Vagina (tissue), 2 donors: ENCODE measurements at regions not wholly inside any gene's neighbourhood (a gene's known extent, or its start where the extent isn't known, plus 50 kb on each side); places are given as distances from the start of the nearest gene placed in this dataset.

Experiments used
- DNase-seq, 2 donors: peaks; one replicate each; pipeline ENCODE4 v3.0.0-alpha.2; 2017; ENCODE audit errors: extremely low spot score in 2 of 2
- H3K27ac ChIP-seq: fragments of 200-600 bp; sonication (generic); one replicate; pipeline ENCODE4 v1.5.1; 2019
- H3K27me3 ChIP-seq: fragments of 200-600 bp; sonication (generic); one replicate; pipeline ENCODE4 v1.5.1; 2019
- H3K36me3 ChIP-seq, 2 donors: fragments of 200-600 bp; sonication (generic); one replicate each; pipeline ENCODE4 v1.5.1; 2017 to 2019
- H3K4me1 ChIP-seq: fragments of 200-600 bp; sonication (generic); one replicate; pipeline ENCODE4 v1.5.1; 2019
- H3K4me3 ChIP-seq, 2 donors: fragments of 200-600 bp; sonication (generic); 1 replicate in 1 of 2; 2 replicates in 1 of 2; pipeline ENCODE4 v1.5.1; 2016 to 2019
- H3K9me3 ChIP-seq: fragments of 200-600 bp; sonication (generic); one replicate; pipeline ENCODE4 v1.5.1; 2019
- POLR2A ChIP-seq, 2 donors: fragments of 450-650 bp; IDR thresholded peaks; one replicate each; pipeline ENCODE4 v1.6.1; 2017; ENCODE audit warnings: antibody characterized with exemption in 2 of 2, mild to moderate bottlenecking in 2 of 2, moderate library complexity in 2 of 2
- POLR2AphosphoS5 ChIP-seq, 2 donors: sonication (generic); formaldehyde crosslinking; IDR thresholded peaks; one replicate each; pipeline ENCODE4 v1.9.0; 2017; ENCODE audit warnings: antibody characterized with exemption in 2 of 2, mild to moderate bottlenecking in 2 of 2, low read depth in 1 of 2; ENCODE audit not compliant: insufficient read depth in 1 of 2
- intact Hi-C: fragments of 100-400 bp; cut with DNase I; formaldehyde crosslinking; loops from one replicate; pipeline ENCODE4 v1.15.1; 2023
- TF ChIP-seq, protein P1 (sequence below), 3 experiments: fragments of 450-650 bp in 2 of 3; fragments of 200-600 bp in 1 of 3; sonication (generic) in 1 of 3; IDR thresholded peaks; one replicate each; pipeline ENCODE4 v1.5.1; 2017 to 2019; ENCODE audit warnings: antibody characterized with exemption in 3 of 3, mild to moderate bottlenecking in 2 of 3, moderate library complexity in 2 of 3

DNA sequence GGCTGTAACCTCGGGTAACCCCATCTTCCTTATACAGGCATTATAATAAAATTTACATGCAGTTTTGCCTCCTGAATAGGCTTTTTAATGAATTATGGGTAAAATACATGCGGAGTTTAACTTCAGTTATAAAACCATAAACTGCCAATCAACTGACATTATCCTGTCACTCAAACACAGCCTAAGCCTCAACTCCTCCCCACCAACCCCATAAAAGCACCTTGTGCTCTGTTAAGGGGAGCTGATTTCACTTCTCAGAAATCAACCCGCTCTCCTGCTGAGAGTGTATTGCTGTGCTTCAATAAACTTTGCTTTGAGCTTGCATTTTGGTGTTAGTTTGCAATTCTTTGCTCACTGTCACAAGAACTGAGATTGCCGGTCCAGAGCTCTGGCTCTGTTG, 1812.2 kb downstream of the BRINP3 start:
- H3K9me3 ChIP-seq: no peaks in the 10 kb centered on the region
- intact Hi-C loops: no loop called here
- TF ChIP-seq, protein P1, sequence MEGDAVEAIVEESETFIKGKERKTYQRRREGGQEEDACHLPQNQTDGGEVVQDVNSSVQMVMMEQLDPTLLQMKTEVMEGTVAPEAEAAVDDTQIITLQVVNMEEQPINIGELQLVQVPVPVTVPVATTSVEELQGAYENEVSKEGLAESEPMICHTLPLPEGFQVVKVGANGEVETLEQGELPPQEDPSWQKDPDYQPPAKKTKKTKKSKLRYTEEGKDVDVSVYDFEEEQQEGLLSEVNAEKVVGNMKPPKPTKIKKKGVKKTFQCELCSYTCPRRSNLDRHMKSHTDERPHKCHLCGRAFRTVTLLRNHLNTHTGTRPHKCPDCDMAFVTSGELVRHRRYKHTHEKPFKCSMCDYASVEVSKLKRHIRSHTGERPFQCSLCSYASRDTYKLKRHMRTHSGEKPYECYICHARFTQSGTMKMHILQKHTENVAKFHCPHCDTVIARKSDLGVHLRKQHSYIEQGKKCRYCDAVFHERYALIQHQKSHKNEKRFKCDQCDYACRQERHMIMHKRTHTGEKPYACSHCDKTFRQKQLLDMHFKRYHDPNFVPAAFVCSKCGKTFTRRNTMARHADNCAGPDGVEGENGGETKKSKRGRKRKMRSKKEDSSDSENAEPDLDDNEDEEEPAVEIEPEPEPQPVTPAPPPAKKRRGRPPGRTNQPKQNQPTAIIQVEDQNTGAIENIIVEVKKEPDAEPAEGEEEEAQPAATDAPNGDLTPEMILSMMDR (IDR thresholded peaks at IDR 0.05): no peak
- no peak for TF ChIP-seq POLR2AphosphoS5 (IDR thresholded peaks at IDR 0.05; ENCODE audit: insufficient read depth in 1 of 2, low read depth in 1 of 2)
- TF ChIP-seq POLR2A (IDR thresholded peaks at IDR 0.05): no peak
- no peak overlapping the region for H3K4me3 ChIP-seq
- no peaks in the 10 kb centered on the region for H3K27me3 ChIP-seq
- no peak overlapping the region for H3K27ac ChIP-seq
- no peaks in the 10 kb centered on the region for H3K36me3 ChIP-seq
- DNase-seq: no peak
- no peaks in the 10 kb centered on the region for H3K4me1 ChIP-seq

DNA sequence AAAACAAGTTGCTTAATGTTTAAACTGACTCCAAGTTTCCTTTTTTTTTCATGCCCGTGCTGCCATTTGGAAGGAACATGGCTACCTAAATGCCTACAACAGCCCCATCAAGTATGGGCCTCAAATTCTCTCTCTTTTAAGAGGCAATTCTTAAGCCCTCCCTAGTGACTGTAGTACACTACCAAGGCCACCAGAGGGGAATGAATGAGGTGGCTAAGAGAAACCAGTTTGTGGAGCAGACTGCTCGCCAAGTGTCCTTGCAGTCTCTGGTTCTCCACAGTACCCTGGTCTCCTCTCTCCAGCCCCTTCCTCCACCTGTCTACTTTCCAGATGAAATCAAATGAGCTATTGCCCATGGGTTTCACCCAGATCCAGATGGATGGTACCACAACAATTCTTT, 1809.6 kb downstream of the BRINP3 start:
- no peak for DNase-seq
- intact Hi-C loops: no loop called here
- H3K27me3 ChIP-seq: no peaks in the 10 kb centered on the region
- H3K36me3 ChIP-seq: no peaks in the 10 kb centered on the region
- no peak overlapping the region for H3K4me3 ChIP-seq
- no peaks in the 10 kb centered on the region for H3K9me3 ChIP-seq
- no peaks in the 10 kb centered on the region for H3K4me1 ChIP-seq
- H3K27ac ChIP-seq: no peak overlapping the region
- TF ChIP-seq, protein P1 (IDR thresholded peaks at IDR 0.05): no peak
- TF ChIP-seq POLR2AphosphoS5 (IDR thresholded peaks at IDR 0.05; ENCODE audit: insufficient read depth in 1 of 2, low read depth in 1 of 2) (no peak), POLR2A (IDR thresholded peaks at IDR 0.05) (no peak)

DNA sequence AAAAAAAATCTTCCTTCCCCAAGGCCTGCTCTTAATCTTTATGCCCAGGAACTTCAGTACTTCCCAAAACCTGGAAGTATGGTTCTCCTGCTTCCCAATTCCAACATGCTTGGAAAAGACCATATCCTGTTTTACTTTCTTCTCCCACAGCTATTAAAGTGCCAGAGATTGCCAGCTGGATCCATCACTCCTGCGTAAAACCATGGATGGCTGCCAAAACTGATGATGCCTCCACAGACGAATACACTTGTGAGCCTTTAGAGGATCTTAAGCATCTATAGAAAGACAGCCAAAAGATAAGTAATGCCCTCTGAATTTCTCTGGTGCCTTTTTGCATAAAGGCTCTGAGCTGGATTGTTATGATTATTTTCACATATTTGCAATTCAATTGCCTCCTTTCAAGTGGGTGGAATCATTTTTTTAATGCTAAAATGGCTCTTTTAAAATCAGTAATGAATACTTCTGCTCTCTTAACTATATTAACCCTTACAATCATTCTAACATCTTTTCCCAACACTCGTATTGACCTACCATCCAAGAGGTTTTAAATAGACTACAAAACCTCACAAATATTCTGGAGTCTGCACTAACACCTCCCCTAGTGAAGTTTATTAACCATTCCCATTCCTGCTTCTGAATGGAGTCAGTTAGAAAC, 1807.8 kb downstream of the BRINP3 start:
- TF ChIP-seq, protein P1 (IDR thresholded peaks at IDR 0.05): no peak
- TF ChIP-seq POLR2A (IDR thresholded peaks at IDR 0.05): no peak
- intact Hi-C loops: no loop called here
- no peak overlapping the region for H3K27ac ChIP-seq
- H3K36me3 ChIP-seq: no peaks in the 10 kb centered on the region
- H3K27me3 ChIP-seq: no peaks in the 10 kb centered on the region
- H3K4me3 ChIP-seq: no peak overlapping the region
- no peaks in the 10 kb centered on the region for H3K4me1 ChIP-seq
- H3K9me3 ChIP-seq: no peaks in the 10 kb centered on the region
- no peak for DNase-seq

DNA sequence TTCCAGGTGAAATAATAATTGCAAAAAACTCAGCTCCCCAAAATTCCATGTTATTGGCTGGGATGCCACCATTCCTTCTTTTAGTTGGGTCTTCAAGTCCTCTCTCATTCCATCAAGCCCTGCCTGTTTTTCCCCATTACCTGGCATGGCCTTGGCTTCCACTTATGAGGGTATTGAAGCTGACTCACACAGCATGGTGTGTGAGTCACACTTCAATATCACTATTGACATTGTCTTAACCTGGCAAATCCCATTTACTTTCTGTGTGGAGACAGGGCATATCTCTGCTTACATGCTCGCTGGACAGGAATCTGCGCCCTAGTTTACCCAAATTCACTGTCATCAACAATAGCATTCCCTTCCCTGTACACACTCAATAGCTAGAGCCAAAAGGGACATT, 1806.8 kb downstream of the BRINP3 start:
- no peaks in the 10 kb centered on the region for H3K9me3 ChIP-seq
- no peaks in the 10 kb centered on the region for H3K27me3 ChIP-seq
- H3K27ac ChIP-seq: no peak overlapping the region
- intact Hi-C loops: no loop called here
- no peak overlapping the region for H3K4me3 ChIP-seq
- TF ChIP-seq POLR2AphosphoS5 (IDR thresholded peaks at IDR 0.05; ENCODE audit: insufficient read depth in 1 of 2, low read depth in 1 of 2) (no peak), POLR2A (IDR thresholded peaks at IDR 0.05) (no peak)
- TF ChIP-seq, protein P1 (IDR thresholded peaks at IDR 0.05): no peak
- H3K4me1 ChIP-seq: no peaks in the 10 kb centered on the region
- no peak for DNase-seq
- no peaks in the 10 kb centered on the region for H3K36me3 ChIP-seq

DNA sequence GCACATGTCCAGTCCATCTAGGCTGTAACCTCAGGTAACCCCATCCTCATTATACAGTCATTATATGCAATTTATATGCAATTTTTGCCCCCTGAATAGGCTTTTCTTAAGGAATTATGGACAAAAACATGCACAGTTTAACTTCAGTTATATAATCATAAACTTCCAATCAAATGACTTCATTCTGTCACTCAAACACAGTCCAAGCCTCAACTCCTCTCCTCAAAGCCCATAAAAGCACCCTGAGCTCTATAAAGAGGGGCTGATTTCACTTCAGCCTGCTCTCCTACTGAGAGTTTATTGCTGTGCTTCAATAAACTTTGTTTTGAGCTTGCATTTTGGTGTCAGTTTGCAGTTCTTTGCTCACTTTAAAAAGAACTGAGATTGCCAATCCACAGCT, 1805.5 kb downstream of the BRINP3 start:
- intact Hi-C loops: no loop called here
- H3K4me3 ChIP-seq: no peak overlapping the region
- TF ChIP-seq POLR2A (IDR thresholded peaks at IDR 0.05) (no peak), POLR2AphosphoS5 (IDR thresholded peaks at IDR 0.05; ENCODE audit: insufficient read depth in 1 of 2, low read depth in 1 of 2) (no peak)
- TF ChIP-seq, protein P1 (IDR thresholded peaks at IDR 0.05): no peak
- no peak overlapping the region for H3K27ac ChIP-seq
- H3K4me1 ChIP-seq: no peaks in the 10 kb centered on the region
- no peaks in the 10 kb centered on the region for H3K9me3 ChIP-seq
- DNase-seq: no peak
- no peaks in the 10 kb centered on the region for H3K36me3 ChIP-seq
- H3K27me3 ChIP-seq: no peaks in the 10 kb centered on the region
